ENCODE measurements at regions not wholly inside any gene's neighbourhood (a gene's known extent, or its start where the extent isn't known, plus 50 kb on each side); places are given as distances from the start of the nearest gene placed in this dataset.

- Histone ChIP-seq H3K79me2 (ENCODE audit: insufficient read depth, low read length) (peaks cover 38% of the 10 kb centered on the region), H3K9me3 (ENCODE audit: insufficient read depth, low read depth, low read length) (peaks cover 2% of the 10 kb centered on the region), H3K36me3 (ENCODE audit: insufficient read depth, low read length) (no peaks in the 10 kb centered on the region), H3K27ac (ENCODE audit: low read depth, low read length) (no peak overlapping the region), H3K27me3 (ENCODE audit: insufficient read depth, low read length) (no peaks in the 10 kb centered on the region), H3K4me3 (ENCODE audit: insufficient read depth, low read depth, low read length) (no peak overlapping the region), H2AFZ (ENCODE audit: low read depth, low read length) (no peak overlapping the region), H4K20me1 (ENCODE audit: insufficient read depth, low read length) (peaks cover 68% of the 10 kb centered on the region), H3K4me1 (ENCODE audit: insufficient read depth, low read length) (peaks cover 18% of the 10 kb centered on the region), H3K9ac (ENCODE audit: low read length) (no peak overlapping the region), H3K4me2 (ENCODE audit: low read length) (no peak overlapping the region)
- Mint-ChIP-seq H3K36me3 (ENCODE audit: low read depth, unreplicated experiment) (no peaks in the 10 kb centered on the region), H3K27ac (ENCODE audit: unreplicated experiment) (no peak overlapping the region), H3K27me3 (ENCODE audit: low read depth, unreplicated experiment) (peaks cover 3% of the 10 kb centered on the region), H3K9me3 (ENCODE audit: unreplicated experiment) (no peaks in the 10 kb centered on the region), H3K4me3 (ENCODE audit: unreplicated experiment) (peak overlapping the region; percentile 40), H3K4me1 (ENCODE audit: low read depth, unreplicated experiment) (peaks cover 19% of the 10 kb centered on the region)
- FAIRE-seq, result no peak
- no peak for DNase-seq (ENCODE audit: low read depth)
- TF ChIP-seq EZH2 (IDR thresholded peaks at IDR 0.05; ENCODE audit: insufficient read depth, low read length) (no peak), CTCF (IDR thresholded peaks at IDR 0.05; ENCODE audit: insufficient read depth, low read depth, low read length) (no peak)
These were observed 73.3 kb downstream of the RGS12 start for GRCh38 chr4:3365871-3366842.

- Mint-ChIP-seq H3K4me1 (ENCODE audit: low read depth, unreplicated experiment) (peaks cover 23% of the 10 kb centered on the region), H3K9me3 (ENCODE audit: unreplicated experiment) (no peaks in the 10 kb centered on the region), H3K36me3 (ENCODE audit: low read depth, unreplicated experiment) (no peaks in the 10 kb centered on the region), H3K27me3 (ENCODE audit: low read depth, unreplicated experiment) (no peaks in the 10 kb centered on the region), H3K4me3 (ENCODE audit: unreplicated experiment) (no peak overlapping the region), H3K27ac (ENCODE audit: unreplicated experiment) (no peak overlapping the region)
- peaks cover 2% of the 10 kb centered on the region for H3K9me3 ChIP-seq (ENCODE audit: insufficient read depth, low read depth, low read length)
- H4K20me1 ChIP-seq (ENCODE audit: insufficient read depth, low read length), result peaks cover 66% of the 10 kb centered on the region
- H3K4me3 ChIP-seq (ENCODE audit: insufficient read depth, low read depth, low read length), result no peak overlapping the region
- FAIRE-seq (no peak), DNase-seq (ENCODE audit: low read depth) (no peak)
- no peaks in the 10 kb centered on the region for H3K27me3 ChIP-seq (ENCODE audit: insufficient read depth, low read length)
- peaks cover 28% of the 10 kb centered on the region for H3K4me1 ChIP-seq (ENCODE audit: insufficient read depth, low read length)
- TF ChIP-seq EZH2 (IDR thresholded peaks at IDR 0.05; ENCODE audit: insufficient read depth, low read length), result no peak
- TF ChIP-seq CTCF (IDR thresholded peaks at IDR 0.05; ENCODE audit: insufficient read depth, low read depth, low read length), result no peak
- no peak overlapping the region for H3K9ac ChIP-seq (ENCODE audit: low read length)
- peaks cover 41% of the 10 kb centered on the region for H3K79me2 ChIP-seq (ENCODE audit: insufficient read depth, low read length)
- H2AFZ ChIP-seq (ENCODE audit: low read depth, low read length), result no peak overlapping the region
- H3K36me3 ChIP-seq (ENCODE audit: insufficient read depth, low read length), result no peaks in the 10 kb centered on the region
- no peak overlapping the region for H3K27ac ChIP-seq (ENCODE audit: low read depth, low read length)
- H3K4me2 ChIP-seq (ENCODE audit: low read length), result no peak overlapping the region
These were observed 74.3 kb downstream of the RGS12 start for GRCh38 chr4:3366893-3367775.
